Endothelial cell of umbilical vein (primary cell): ENCODE measurements at regions not wholly inside any gene's neighbourhood (a gene's known extent, or its start where the extent isn't known, plus 50 kb on each side); places are given as distances from the start of the nearest gene placed in this dataset.

Experiments
- BruUV-seq: library from RNA; stranded (reverse); fragments of 400-500 nt; replicated peaks from 2 replicates; lab custom pipeline; 2021; lab: Mats Ljungman, UMichigan
- CTCF ChIA-PET: fragments of 300-600, 350-600 bp; sonication (Branson Sonifier 250); formaldehyde crosslinking; loops from one replicate; lab custom pipeline; 2021; ENCODE audit warnings: antibody characterized with exemption, inconsistent platforms; lab: Charles Lee
- POLR2A ChIA-PET: fragments of 300-600, 350-600 bp; sonication (Branson Sonifier 250); formaldehyde crosslinking; loops from one replicate; lab custom pipeline; 2021; ENCODE audit warnings: antibody characterized with exemption, inconsistent platforms; lab: Charles Lee
- DNase-seq: peaks from one replicate; pipeline ENCODE4 v3.0.0-alpha.2; 2011; ENCODE audit warnings: low read depth, low spot score
- FAIRE-seq: peaks from 2 replicates; lab custom pipeline; 2011; peaks lifted over from hg19 to GRCh38; lab: Jason Lieb, UNC
- H2AFZ ChIP-seq: 2 replicates; pipeline ENCODE4 v1.6.0; 2012; ENCODE audit warnings: low read depth, low read length, control low read depth, inconsistent platforms
- H3K27ac ChIP-seq: 2 replicates; pipeline ENCODE4 v1.5.1; 2011; ENCODE audit warnings: low read depth, mild to moderate bottlenecking, control low read depth, low read length, moderate library complexity; ENCODE audit not compliant: insufficient read depth
- H3K27me3 ChIP-seq, 2 experiments: 2 replicates each; pipeline versions ENCODE4 v1.6.0 to v1.6.1; 2011; ENCODE audit warnings: low read length in 2 of 2, mixed read lengths in 1 of 2; ENCODE audit not compliant: control insufficient read depth in 2 of 2, insufficient read depth in 2 of 2
- H3K36me3 ChIP-seq, 2 experiments: 2 replicates in 1 of 2; 3 replicates in 1 of 2; pipeline ENCODE4 v1.5.1; 2011; ENCODE audit warnings: low read length in 2 of 2, mild to moderate bottlenecking in 1 of 2, moderate library complexity in 1 of 2; ENCODE audit not compliant: control insufficient read depth in 2 of 2, insufficient read depth in 2 of 2; ENCODE audit errors: extremely low read depth in 1 of 2
- H3K4me1 ChIP-seq: 3 replicates; pipeline ENCODE4 v1.5.1; 2011; ENCODE audit warnings: mild to moderate bottlenecking, low read length; ENCODE audit not compliant: control insufficient read depth, insufficient read depth; ENCODE audit errors: extremely low read depth
- H3K4me2 ChIP-seq: 2 replicates; pipeline ENCODE4 v1.6.1; 2011; ENCODE audit warnings: low read length, control low read depth, mixed read lengths; ENCODE audit not compliant: insufficient read depth
- H3K4me3 ChIP-seq, 3 experiments: fragments of 200-600 bp in 1 of 3; sonication (generic), shearing (Covaris generic) in 1 of 3; replicated peaks in 1 of 3; 2 replicates each; pipeline ENCODE4 v1.5.1; 2011 to 2016; ENCODE audit warnings: control low read depth in 3 of 3, low read length in 3 of 3, mild to moderate bottlenecking in 2 of 3, inconsistent platforms in 1 of 3, low read depth in 1 of 3, moderate library complexity in 1 of 3; ENCODE audit not compliant: insufficient read depth in 1 of 3
- H3K79me2 ChIP-seq: 2 replicates; pipeline ENCODE4 v1.6.0; 2012; ENCODE audit warnings: low read length, inconsistent platforms; ENCODE audit not compliant: control insufficient read depth, insufficient read depth
- H3K9ac ChIP-seq: replicated peaks from 2 replicates; pipeline ENCODE3; 2011; ENCODE audit warnings: low read length, control low read depth; ENCODE audit not compliant: insufficient read depth; ENCODE audit errors: extremely low read depth
- H3K9me1 ChIP-seq: replicated peaks from 3 replicates; pipeline ENCODE4 v1.6.0; 2011; ENCODE audit warnings: mild to moderate bottlenecking, low read length; ENCODE audit not compliant: control insufficient read depth, insufficient read depth; ENCODE audit errors: extremely low read depth
- H3K9me3 ChIP-seq: replicated peaks from 2 replicates; pipeline ENCODE4 v1.5.1; 2012; ENCODE audit warnings: low read length, inconsistent platforms; ENCODE audit not compliant: control insufficient read depth, insufficient read depth
- H4K20me1 ChIP-seq: replicated peaks from 2 replicates; pipeline ENCODE3; 2011; ENCODE audit warnings: mild to moderate bottlenecking, low read length; ENCODE audit not compliant: control insufficient read depth, insufficient read depth; ENCODE audit errors: extremely low read depth
- EZH2 ChIP-seq: IDR thresholded peaks from 2 replicates; pipeline ENCODE4 v1.6.1; 2012; ENCODE audit warnings: borderline replicate concordance, low read depth, mild to moderate bottlenecking, moderate library complexity, low read length, inconsistent platforms; ENCODE audit not compliant: severe bottlenecking
- FOS ChIP-seq: IDR thresholded peaks from 2 replicates; pipeline ENCODE4 v1.6.1; 2011; ENCODE audit warnings: mild to moderate bottlenecking, low read length, moderate library complexity, borderline replicate concordance; ENCODE audit not compliant: insufficient read depth
- JUN ChIP-seq: IDR thresholded peaks from 2 replicates; pipeline ENCODE4 v1.6.1; 2011; ENCODE audit warnings: borderline replicate concordance, low read depth; ENCODE audit not compliant: insufficient read length, insufficient read depth
- MYC ChIP-seq: IDR thresholded peaks from one replicate; pipeline ENCODE4 v1.6.1; 2011; ENCODE audit warnings: mild to moderate bottlenecking, low read depth, low read length
- POLR2A ChIP-seq: IDR thresholded peaks from 2 replicates; pipeline ENCODE4 v1.6.1; 2012; ENCODE audit warnings: low read depth, mild to moderate bottlenecking, control low read depth, low read length
- dilution Hi-C: fragments of 300-500 bp; cut with MboI; formaldehyde crosslinking; loops from one replicate; pipeline ENCODE4 v1.15.0; 2019; ENCODE audit warnings: low sequenced_read_pairs; ENCODE audit not compliant: extremely low pct_ligation_motif_present
- intact Hi-C: fragments of 100-400 bp; cut with micrococcal nuclease; formaldehyde crosslinking; loops from one replicate; pipeline ENCODE4 v1.10.0; 2022

GRCh38 chr13:57933606-57934005 is 302.1 kb downstream of the PCDH17 start:
- Histone ChIP-seq H3K27me3 (no peaks in the 10 kb centered on the region), H3K27ac (no peak overlapping the region), H2AFZ (no peak overlapping the region), H4K20me1 (no peaks in the 10 kb centered on the region), H3K79me2 (no peaks in the 10 kb centered on the region), H3K4me3 (no peak overlapping the region), H3K9ac (no peak overlapping the region), H3K9me3 (no peaks in the 10 kb centered on the region), H3K36me3 (no peaks in the 10 kb centered on the region), H3K9me1 (no peaks in the 10 kb centered on the region), H3K4me1 (no peaks in the 10 kb centered on the region), H3K4me2 (no peak overlapping the region)
- no TSS peak for BruUV-seq
- TF ChIP-seq POLR2A (no peak), MYC (no peak), FOS (no peak)
- FAIRE-seq (no peak), DNase-seq (peak; percentile 13)
- intact Hi-C loops, result no loop called here
- dilution Hi-C loops, result no loop called here
- POLR2A ChIA-PET, result no interaction called here
- CTCF ChIA-PET, result no interaction called here

GRCh38 chr13:57935965-57936364 is 304.4 kb downstream of the PCDH17 start:
- Histone ChIP-seq H3K27me3 (no peaks in the 10 kb centered on the region), H3K4me1 (no peaks in the 10 kb centered on the region), H3K4me3 (no peak overlapping the region), H3K27ac (no peak overlapping the region), H3K9me1 (no peaks in the 10 kb centered on the region), H3K79me2 (no peaks in the 10 kb centered on the region), H3K9ac (no peak overlapping the region), H3K9me3 (no peaks in the 10 kb centered on the region), H3K4me2 (no peak overlapping the region), H4K20me1 (no peaks in the 10 kb centered on the region), H2AFZ (no peak overlapping the region), H3K36me3 (no peaks in the 10 kb centered on the region)
- DNase-seq (no peak), FAIRE-seq (no peak)
- CTCF ChIA-PET, result no interaction called here
- TF ChIP-seq MYC (no peak), EZH2 (no peak), JUN (no peak), POLR2A (no peak)
- intact Hi-C loops (no loop called here), dilution Hi-C loops (no loop called here)
- POLR2A ChIA-PET, result no interaction called here
- BruUV-seq, result no TSS peak
